Tibial nerve (tissue), 4 donors: ENCODE measurements at regions not wholly inside any gene's neighbourhood (a gene's known extent, or its start where the extent isn't known, plus 50 kb on each side); places are given as distances from the start of the nearest gene placed in this dataset.

ENCODE experiments used
- DNase-seq, 2 donors: peaks; one replicate each; pipeline ENCODE4 v3.0.0-alpha.2; 2019; ENCODE audit warnings: low spot score in 2 of 2
- H3K27ac ChIP-seq, 4 donors: fragments of 200-600 bp; sonication (generic) in 3 of 4; one replicate each; pipeline ENCODE4 v1.5.1; 2017 to 2019; ENCODE audit warnings: mild to moderate bottlenecking in 1 of 4
- H3K27me3 ChIP-seq, 2 donors: fragments of 200-600 bp; sonication (generic) in 1 of 2; one replicate each; pipeline versions ENCODE4 v1.5.1 to v1.6.0; 2017 to 2019
- H3K36me3 ChIP-seq, 3 donors: fragments of 200-600 bp; sonication (generic); one replicate each; pipeline ENCODE4 v1.5.1; 2018 to 2019
- H3K4me1 ChIP-seq, 4 donors: fragments of 200-600 bp; sonication (generic) in 3 of 4; one replicate each; pipeline ENCODE4 v1.5.1; 2017 to 2019
- H3K4me3 ChIP-seq, 4 donors: fragments of 200-600 bp; sonication (generic) in 3 of 4; one replicate each; pipeline ENCODE4 v1.5.1; 2017 to 2019; ENCODE audit warnings: mild to moderate bottlenecking in 1 of 4, moderate library complexity in 1 of 4
- H3K9me3 ChIP-seq, 4 donors: fragments of 200-600 bp; sonication (generic) in 3 of 4; one replicate each; pipeline ENCODE4 v1.5.1; 2017 to 2019
- CTCF ChIP-seq, 5 experiments: fragments of 200-600 bp in 3 of 5; fragments of 450-650 bp in 2 of 5; sonication (generic) in 3 of 5; IDR thresholded peaks; one replicate each; pipeline ENCODE4 v1.5.1; 2016 to 2019; ENCODE audit warnings: antibody characterized with exemption in 5 of 5, mild to moderate bottlenecking in 3 of 5, moderate library complexity in 2 of 5
- EP300 ChIP-seq, 2 donors: sonication (generic); formaldehyde crosslinking; IDR thresholded peaks; one replicate each; pipeline ENCODE4 v1.6.1; 2017; ENCODE audit warnings: antibody characterized with exemption in 2 of 2, mild to moderate bottlenecking in 1 of 2
- POLR2A ChIP-seq, 2 donors: fragments of 450-650 bp; IDR thresholded peaks; one replicate each; pipeline ENCODE4 v1.6.1; 2017; ENCODE audit warnings: antibody characterized with exemption in 2 of 2, mild to moderate bottlenecking in 2 of 2, moderate library complexity in 2 of 2
- WGBS, 2 donors: methylation state at CpG; one replicate each; pipeline ENCODE4 v1.1.5; 2018; 5-methylcytosine and 5-hydroxymethylcytosine counted together

GRCh38 chr15:72866182-72866581, 82.6 kb upstream of the ADPGK start:
- no peaks in the 10 kb centered on the region for H3K4me1 ChIP-seq
- H3K4me3 ChIP-seq, result no peak overlapping the region
- H3K27ac ChIP-seq, result no peak overlapping the region
- no peak for DNase-seq
- TF ChIP-seq EP300 (IDR thresholded peaks at IDR 0.05), result no peak
- TF ChIP-seq POLR2A (IDR thresholded peaks at IDR 0.05), result no peak
- no peak for TF ChIP-seq CTCF (IDR thresholded peaks at IDR 0.05)
- H3K27me3 ChIP-seq, result no peaks in the 10 kb centered on the region
- no peaks in the 10 kb centered on the region for H3K36me3 ChIP-seq
- no peaks in the 10 kb centered on the region for H3K9me3 ChIP-seq

GRCh38 chr15:72865486-72865885, 81.9 kb upstream of the ADPGK start:
- 77 to 83% methylated on average over 5 of the region's 5 CpGs for WGBS, 2 donors
- no peak overlapping the region for H3K4me3 ChIP-seq
- H3K9me3 ChIP-seq, result no peaks in the 10 kb centered on the region
- DNase-seq, result no peak
- H3K27me3 ChIP-seq, result no peaks in the 10 kb centered on the region
- H3K36me3 ChIP-seq, result no peaks in the 10 kb centered on the region
- H3K4me1 ChIP-seq, result no peaks in the 10 kb centered on the region
- no peak overlapping the region for H3K27ac ChIP-seq
- TF ChIP-seq EP300 (IDR thresholded peaks at IDR 0.05) (no peak), POLR2A (IDR thresholded peaks at IDR 0.05) (no peak), CTCF (IDR thresholded peaks at IDR 0.05) (no peak)

- Histone ChIP-seq H3K27ac (no peak overlapping the region), H3K27me3 (no peaks in the 10 kb centered on the region), H3K4me1 (no peaks in the 10 kb centered on the region), H3K9me3 (no peaks in the 10 kb centered on the region), H3K4me3 (no peak overlapping the region), H3K36me3 (no peaks in the 10 kb centered on the region)
- no peak for TF ChIP-seq CTCF (IDR thresholded peaks at IDR 0.05)
- TF ChIP-seq EP300 (IDR thresholded peaks at IDR 0.05), result no peak
- no peak for TF ChIP-seq POLR2A (IDR thresholded peaks at IDR 0.05)
- DNase-seq, result no peak
- WGBS, 2 donors, result 95 to 97% methylated on average over 4 of the region's 4 CpGs
These were observed 81.1 kb upstream of the ADPGK start for GRCh38 chr15:72864681-72865080.

GRCh38 chr15:72861354-72861910, 77.9 kb upstream of the ADPGK start:
- no peaks in the 10 kb centered on the region for H3K9me3 ChIP-seq
- no peaks in the 10 kb centered on the region for H3K4me1 ChIP-seq
- H3K27me3 ChIP-seq, result no peaks in the 10 kb centered on the region
- WGBS, 2 donors, result 93 to 97% methylated on average over 2 of the region's 2 CpGs
- no peak for TF ChIP-seq CTCF (IDR thresholded peaks at IDR 0.05)
- TF ChIP-seq POLR2A (IDR thresholded peaks at IDR 0.05), result no peak
- TF ChIP-seq EP300 (IDR thresholded peaks at IDR 0.05), result no peak
- H3K36me3 ChIP-seq, result no peaks in the 10 kb centered on the region
- H3K27ac ChIP-seq, result no peak overlapping the region
- H3K4me3 ChIP-seq, result no peak overlapping the region
- DNase-seq, result no peak

- Histone ChIP-seq H3K27ac (no peak overlapping the region), H3K36me3 (no peaks in the 10 kb centered on the region), H3K4me1 (no peaks in the 10 kb centered on the region), H3K4me3 (no peak overlapping the region), H3K9me3 (no peaks in the 10 kb centered on the region), H3K27me3 (no peaks in the 10 kb centered on the region)
- TF ChIP-seq EP300 (IDR thresholded peaks at IDR 0.05), result no peak
- TF ChIP-seq CTCF (IDR thresholded peaks at IDR 0.05), result no peak
- no peak for TF ChIP-seq POLR2A (IDR thresholded peaks at IDR 0.05)
- WGBS, 2 donors, result 76 to 84% methylated on average over 9 of the region's 9 CpGs
- DNase-seq, result no peak
These were observed 76.2 kb upstream of the ADPGK start for GRCh38 chr15:72859757-72860145.
